NCI-H524 (cell line): ENCODE measurements at regions not wholly inside any gene's neighbourhood (a gene's known extent, or its start where the extent isn't known, plus 50 kb on each side); places are given as distances from the start of the nearest gene placed in this dataset.

Experiments
- DNase-seq, 2 experiments: peaks; one replicate each; lab custom pipeline; 2025; lab: John Stamatoyannopoulos, UW

DNA sequence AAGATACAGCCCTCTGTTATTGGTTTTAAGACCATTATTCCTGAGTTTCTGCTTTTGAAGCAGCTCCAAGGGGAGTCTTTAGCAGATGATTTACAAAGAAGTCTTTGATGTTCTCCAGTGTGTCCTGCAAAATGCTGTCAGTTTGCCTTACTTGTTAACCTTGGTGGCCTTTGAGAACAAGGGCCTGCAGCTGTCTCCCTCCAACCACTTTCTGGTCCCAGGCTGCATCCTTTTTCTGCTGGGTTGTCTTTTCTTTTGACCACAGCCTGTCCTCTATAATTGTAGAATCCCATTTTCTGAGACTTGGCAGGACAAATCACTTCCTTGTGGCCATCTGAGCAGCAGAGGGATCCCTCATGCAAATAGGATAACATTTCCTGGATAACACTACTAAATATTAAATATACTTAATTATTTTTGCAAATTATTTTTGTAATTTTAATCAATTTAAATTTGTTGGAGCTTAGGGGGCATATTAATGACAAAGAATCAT, 281.4 kb downstream of the DMRT2 start:
- DNase-seq, result no peak

GRCh38 chr9:1332156-1332555, 282.0 kb downstream of the DMRT2 start:
- no peak for DNase-seq

- peak in 1 of 2 experiments; percentile 29 for DNase-seq
These were observed 285.0 kb downstream of the DMRT2 start for GRCh38 chr9:1335174-1335573.

- no peak for DNase-seq
These were observed 287.0 kb downstream of the DMRT2 start for GRCh38 chr9:1337169-1337568.

- DNase-seq, result no peak
These were observed 290.2 kb downstream of the DMRT2 start for GRCh38 chr9:1340390-1340789.

DNA sequence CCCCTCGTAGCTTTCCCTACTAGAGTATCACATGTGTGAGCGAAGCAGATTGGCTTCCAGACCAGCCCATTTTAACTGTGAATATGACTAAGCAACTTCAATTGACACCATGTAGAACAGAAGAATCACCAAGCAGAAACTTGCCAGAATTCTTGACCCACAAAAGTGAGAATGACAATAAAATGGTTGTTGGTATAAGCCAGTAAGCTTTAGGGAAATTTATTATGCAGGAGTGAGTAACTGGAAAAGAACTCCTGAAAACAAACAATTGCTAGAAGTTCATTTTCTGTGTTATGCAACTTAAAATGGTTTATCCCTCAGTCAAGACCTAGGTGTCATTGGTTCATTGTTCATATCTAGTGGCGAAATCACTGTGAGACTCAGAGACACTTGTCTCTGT, 303.1 kb downstream of the DMRT2 start:
- no peak for DNase-seq

GRCh38 chr9:1354086-1354485, 303.9 kb downstream of the DMRT2 start:
- no peak for DNase-seq

GRCh38 chr9:1354606-1355005, 304.4 kb downstream of the DMRT2 start:
- no peak for DNase-seq

DNA sequence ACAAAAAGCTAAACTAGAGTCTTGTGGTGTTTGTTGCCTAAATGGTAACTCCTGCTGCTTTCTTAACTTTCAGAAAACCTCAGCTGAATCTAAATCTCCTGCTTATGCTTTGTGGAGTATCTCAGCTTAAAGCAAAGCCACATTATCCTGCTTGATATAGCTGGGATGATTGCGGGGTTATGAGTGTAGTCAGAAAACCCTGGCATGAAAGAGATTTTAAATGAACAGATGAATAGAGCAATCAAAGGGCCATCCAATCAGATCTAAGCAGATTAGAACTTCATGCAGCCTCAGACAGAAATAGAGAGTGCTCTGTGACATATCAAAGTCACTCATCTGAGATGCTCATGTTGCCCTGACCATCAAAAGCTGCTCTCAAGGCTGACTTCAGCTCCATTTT, 305.5 kb downstream of the DMRT2 start:
- peak in 1 of 2 experiments; percentile 3 for DNase-seq

- no peak for DNase-seq
These were observed 312.7 kb downstream of the DMRT2 start for GRCh38 chr9:1362845-1363244.

DNA sequence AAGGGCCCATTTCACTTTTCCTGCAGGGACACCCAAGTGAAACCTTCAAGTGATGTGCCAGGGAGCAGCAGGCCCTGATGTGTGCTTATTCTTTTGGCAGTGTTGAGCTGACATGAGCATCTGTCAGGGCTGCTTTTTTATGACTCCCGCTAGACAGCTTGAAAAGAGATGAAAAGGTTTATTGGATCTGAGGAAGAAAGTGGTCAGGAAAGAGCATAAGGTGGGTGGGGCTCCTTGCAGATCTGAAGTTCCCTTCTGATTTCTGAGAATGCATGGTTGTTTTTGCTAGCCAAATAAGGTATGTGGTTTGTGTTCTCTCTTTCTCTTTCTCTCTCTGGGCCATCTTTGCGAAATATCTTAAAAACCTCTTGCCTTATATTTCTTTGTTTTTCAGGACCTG, 316.1 kb downstream of the DMRT2 start:
- peak; percentile 7 to 71 for DNase-seq

- DNase-seq, result no peak
These were observed 319.1 kb downstream of the DMRT2 start for GRCh38 chr9:1369297-1369696.

DNA sequence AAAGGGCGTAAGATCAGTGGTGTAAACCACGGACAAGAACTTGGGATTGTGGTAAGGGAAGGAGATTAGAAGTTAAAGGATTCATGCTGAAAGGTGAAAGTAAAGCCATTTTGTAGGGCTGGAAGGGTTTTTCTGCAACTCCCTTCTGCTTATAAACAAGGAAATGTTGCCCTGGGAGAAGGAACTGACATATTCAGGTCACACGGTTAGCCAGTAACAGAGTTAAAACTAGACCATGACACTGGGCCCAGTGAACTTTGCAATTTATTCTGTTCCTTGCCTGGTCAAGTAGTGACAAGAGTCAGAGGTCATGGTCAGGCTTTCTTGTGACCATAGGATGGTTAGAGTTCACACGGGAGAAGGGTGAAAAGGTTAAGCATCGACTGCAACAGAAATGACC, 323.3 kb downstream of the DMRT2 start:
- no peak for DNase-seq

GRCh38 chr9:1383899-1384455, 333.8 kb downstream of the DMRT2 start:
- no peak for DNase-seq

DNA sequence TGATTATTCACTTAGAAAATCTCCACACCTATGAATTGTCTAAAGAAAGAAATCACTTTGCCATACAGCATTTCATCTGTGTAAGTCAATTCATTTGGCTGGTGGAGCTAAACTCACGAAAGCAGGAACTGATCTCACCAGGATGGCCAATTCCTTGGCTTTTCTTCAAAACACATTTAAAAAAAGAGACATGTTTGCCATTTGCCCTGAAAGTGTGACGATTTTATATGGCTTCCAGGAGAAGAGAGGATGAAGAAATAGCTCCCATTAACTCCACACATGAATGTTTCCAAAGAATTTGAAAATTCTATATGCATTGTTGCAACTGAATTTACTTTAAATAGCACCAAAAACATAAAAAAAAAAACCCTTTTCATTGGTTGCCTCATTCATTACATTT, 334.7 kb downstream of the DMRT2 start:
- DNase-seq, result no peak

DNA sequence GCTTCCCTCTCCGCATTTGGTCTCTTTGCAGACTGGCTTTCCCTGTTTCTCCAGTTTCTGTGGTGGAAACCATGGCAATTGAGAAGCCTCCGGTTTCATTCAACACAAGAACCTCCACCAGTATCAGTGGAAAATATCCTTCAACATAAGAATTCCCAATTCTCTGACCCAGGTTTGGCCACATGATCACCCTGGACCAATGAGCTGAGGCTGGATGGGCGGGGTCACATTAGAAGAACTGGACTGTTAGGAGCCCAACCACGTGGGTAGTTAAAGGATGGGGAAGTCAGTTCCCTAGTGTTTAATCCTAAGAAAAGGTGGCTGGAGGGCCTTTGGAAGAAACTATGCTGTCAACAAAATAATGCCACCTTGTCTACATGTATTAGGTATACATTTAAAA, 336.3 kb downstream of the DMRT2 start:
- DNase-seq, result no peak

DNA sequence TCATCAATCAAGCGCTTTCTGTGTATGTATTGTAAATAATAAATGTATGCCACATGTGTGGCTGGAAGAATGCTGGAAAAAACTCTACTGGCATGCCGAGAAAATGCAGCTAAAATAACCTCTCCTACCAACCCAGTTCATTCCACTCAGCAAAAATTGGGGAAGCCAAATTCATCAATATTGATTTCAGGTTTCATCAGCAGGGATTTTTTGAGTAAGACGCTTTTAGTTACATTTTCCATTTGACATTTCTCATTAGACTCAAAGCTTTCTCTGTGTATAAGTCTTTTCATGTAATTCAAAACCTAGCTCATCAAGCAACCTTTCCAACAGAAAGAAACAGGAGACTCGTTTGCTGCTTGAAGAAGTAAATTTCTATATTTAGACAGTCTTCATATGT, 338.1 kb downstream of the DMRT2 start:
- DNase-seq, result no peak

DNA sequence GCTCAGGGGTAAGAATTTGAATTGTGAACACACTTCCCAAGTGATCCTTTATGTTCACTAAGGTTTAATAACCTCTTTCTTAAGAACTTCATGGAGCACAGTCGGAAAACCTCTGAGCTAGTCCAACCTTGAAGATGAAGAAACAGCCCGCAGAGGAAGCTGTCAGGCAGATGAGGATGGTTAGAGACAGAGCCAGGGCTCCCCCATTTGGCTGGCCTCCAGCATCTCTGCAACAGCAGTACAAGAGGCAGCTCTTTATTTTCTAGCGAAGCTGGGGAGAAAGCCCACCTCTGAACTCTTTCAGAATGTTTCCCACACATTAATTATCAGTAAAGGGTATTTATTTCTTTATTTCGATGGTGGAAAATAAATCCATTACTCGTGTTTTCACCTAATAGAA, 350.8 kb downstream of the DMRT2 start:
- DNase-seq, result peak in 1 of 2 experiments; percentile 16

DNA sequence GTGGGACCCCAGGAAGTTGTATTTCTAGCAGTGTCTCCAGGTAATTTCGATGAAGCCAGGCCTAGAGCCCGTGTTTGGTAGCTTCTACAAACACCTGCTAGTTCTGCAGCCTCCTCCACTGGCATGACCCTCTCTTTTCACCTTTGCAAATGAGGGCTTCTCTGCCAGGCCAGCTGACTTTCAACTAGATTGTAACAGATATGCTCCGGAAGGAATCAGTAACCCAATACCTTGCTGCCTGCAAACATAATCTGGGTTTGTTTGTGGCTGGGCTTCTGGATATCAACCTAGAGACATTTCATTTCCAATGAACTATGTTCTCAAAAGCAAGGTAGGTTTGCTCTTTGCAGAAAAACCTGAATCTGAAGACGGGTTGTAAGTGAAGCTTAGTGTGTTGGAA, 354.8 kb downstream of the DMRT2 start:
- DNase-seq, result peak in 1 of 2 experiments; percentile 25

DNA sequence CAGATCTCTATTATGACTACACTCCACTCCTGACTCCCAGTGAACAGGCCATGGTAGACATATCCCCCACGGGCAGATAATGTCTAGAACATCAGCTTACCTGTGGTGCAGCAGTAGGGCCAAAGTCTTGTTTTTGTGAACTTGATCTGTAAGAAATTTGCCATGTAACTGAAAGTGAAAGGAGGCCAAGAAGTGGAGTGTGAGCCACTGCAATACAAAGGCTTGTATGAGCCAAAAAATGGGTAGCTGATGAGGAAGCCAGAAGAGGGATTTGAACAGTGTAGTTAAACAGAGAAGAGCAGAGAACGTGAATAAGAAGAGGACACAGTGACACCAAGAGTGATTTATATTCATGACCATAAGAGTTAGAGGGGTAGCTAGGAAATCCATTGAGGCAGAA, 361.7 kb downstream of the DMRT2 start:
- no peak for DNase-seq

GRCh38 chr9:1414711-1415131, 364.6 kb downstream of the DMRT2 start:
- DNase-seq, result no peak

- DNase-seq, result no peak
These were observed 365.0 kb downstream of the DMRT2 start for GRCh38 chr9:1415146-1415545.

GRCh38 chr9:1416261-1416660, 366.1 kb downstream of the DMRT2 start:
- no peak for DNase-seq

GRCh38 chr9:1421436-1421835, 371.3 kb downstream of the DMRT2 start:
- no peak for DNase-seq

DNA sequence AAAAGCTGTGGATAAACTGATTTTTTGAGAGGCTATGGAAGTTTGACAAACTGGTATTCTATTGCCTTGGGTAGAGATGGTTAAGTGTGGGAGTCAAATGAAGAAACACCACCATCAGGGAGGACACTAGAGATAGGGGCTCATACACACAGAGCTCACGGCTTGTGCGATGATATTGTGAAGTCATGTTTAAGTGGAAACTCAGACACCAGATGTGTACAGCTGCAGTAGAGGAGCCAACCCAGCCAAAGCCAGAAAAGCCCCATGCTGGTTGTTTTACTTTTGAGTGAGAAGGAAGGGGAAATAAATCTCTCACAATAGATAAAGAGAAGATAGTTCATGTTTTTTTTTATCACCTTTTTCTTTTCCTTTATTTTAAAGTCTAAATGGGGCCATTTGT, 377.7 kb downstream of the DMRT2 start:
- no peak for DNase-seq
